ENCODE measurements at regions not wholly inside any gene's neighbourhood (a gene's known extent, or its start where the extent isn't known, plus 50 kb on each side); places are given as distances from the start of the nearest gene placed in this dataset.

- TF ChIP-seq CTCF (IDR thresholded peaks at IDR 0.05) (no peak), POLR2A (IDR thresholded peaks at IDR 0.05) (no peak), EP300 (IDR thresholded peaks at IDR 0.05) (no peak)
Observed at GRCh38 chr3:178172121-178172520, 364.1 kb upstream of the KCNMB2 start.

Data from ovary (tissue), 3 donors.